Right kidney (tissue), 1 donor: ENCODE measurements at regions not wholly inside any gene's neighbourhood (a gene's known extent, or its start where the extent isn't known, plus 50 kb on each side); places are given as distances from the start of the nearest gene placed in this dataset.
"Not testable (repeated sequence)": the region's sequence is repeated elsewhere in the genome, so short reads cannot be mapped to it uniquely, and the experiment has no call there.

Experiments
- DNase-seq: peaks from one replicate; pipeline ENCODE4 v3.0.0-alpha.2; 2016

GRCh38 chr5:135156715-135157404 lies 122.8 kb upstream of the PITX1 start:
- no peak for DNase-seq

DNA sequence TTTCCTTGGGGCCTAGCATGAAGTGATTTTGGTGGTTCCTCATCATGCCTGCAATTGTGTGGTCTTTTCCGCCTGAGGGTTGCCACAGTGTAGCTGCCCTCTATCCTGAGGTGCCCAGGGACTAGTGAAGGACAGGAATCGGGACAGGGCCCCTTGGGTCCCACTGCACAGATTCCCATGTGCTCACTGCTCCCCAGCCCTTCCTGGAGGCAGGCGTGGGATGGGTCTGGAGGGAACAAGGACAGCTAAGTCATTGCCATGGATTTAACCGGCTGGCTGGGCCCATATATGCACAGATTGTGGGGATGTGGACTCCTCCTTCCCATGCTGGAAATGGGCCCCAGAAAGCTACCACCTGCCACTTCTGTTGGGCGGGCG lies 122.3 kb upstream of the PITX1 start:
- DNase-seq, result no peak

- DNase-seq, result no peak
Measured at GRCh38 chr5:135155616-135156214, 121.7 kb upstream of the PITX1 start.

DNA sequence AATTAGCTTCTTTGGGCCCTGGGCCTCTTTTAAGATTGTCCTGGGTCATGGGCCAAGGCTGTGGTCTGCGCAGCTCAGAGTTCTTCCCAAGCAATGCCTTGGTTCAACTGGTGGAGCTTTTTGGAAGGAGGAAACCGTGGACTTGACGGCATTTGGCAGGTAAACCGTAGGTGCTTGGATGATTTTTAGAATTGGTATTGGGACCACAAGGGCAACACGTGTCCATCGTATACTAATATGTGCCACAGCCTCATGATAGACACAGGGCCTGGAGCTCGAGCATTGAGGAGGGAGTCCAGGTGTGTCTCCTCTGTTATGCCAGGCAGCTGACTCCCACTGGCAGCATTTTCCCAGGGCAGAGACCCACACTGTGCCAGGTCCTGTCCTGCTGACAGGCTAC lies 120.9 kb upstream of the PITX1 start:
- no peak for DNase-seq

- no peak for DNase-seq
Measured at GRCh38 chr5:135154197-135154596, 120.2 kb upstream of the PITX1 start.

DNA sequence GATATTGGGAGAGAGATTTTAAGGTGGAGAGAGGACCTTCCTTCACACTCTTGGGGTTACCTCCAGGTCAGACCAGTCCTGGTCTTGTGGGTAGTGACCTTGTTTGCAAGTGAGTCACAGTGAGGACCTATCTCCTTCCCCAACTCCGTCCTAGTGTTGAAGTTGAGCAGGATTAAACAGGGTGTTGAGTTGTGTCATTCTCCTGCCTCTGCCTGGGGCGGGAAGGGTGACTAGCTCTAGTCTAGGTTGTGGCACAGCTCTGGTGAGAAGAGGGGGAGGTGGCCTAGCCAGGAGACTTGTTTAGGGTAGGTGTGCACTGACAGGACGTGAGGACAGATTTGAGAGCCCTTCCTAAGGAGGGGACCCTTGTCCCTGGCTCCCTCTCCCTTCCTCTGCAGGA lies 119.6 kb upstream of the PITX1 start:
- no peak for DNase-seq

GRCh38 chr5:135153259-135153658 lies 119.2 kb upstream of the PITX1 start:
- no peak for DNase-seq

GRCh38 chr5:135151660-135152059 lies 117.6 kb upstream of the PITX1 start:
- not testable (repeated sequence) for DNase-seq

DNA sequence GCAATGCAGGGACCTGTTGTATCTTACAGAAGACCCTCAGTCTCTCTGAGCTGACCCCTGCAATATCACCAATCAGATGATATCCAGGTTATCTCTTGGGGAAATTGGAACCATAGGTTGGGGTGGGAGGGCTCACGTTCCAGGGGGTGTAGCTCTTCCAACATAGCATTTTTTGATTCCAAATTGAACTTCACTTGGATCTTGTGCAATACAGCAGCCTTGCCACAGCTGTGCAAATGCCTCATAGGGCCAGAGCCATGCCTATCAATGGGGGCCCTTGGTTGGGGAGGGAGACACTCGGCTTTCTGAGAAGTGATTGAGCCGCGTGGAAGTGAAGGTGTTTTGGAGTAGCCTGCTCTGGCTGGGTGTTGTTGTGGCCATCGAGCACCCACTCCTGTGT lies 117.2 kb upstream of the PITX1 start:
- DNase-seq, result no peak

GRCh38 chr5:135150767-135151166 lies 116.7 kb upstream of the PITX1 start:
- no peak for DNase-seq

GRCh38 chr5:135149956-135150723 lies 116.1 kb upstream of the PITX1 start:
- DNase-seq, result no peak

- DNase-seq, result no peak
Measured at GRCh38 chr5:135149229-135149955, 115.4 kb upstream of the PITX1 start.

DNA sequence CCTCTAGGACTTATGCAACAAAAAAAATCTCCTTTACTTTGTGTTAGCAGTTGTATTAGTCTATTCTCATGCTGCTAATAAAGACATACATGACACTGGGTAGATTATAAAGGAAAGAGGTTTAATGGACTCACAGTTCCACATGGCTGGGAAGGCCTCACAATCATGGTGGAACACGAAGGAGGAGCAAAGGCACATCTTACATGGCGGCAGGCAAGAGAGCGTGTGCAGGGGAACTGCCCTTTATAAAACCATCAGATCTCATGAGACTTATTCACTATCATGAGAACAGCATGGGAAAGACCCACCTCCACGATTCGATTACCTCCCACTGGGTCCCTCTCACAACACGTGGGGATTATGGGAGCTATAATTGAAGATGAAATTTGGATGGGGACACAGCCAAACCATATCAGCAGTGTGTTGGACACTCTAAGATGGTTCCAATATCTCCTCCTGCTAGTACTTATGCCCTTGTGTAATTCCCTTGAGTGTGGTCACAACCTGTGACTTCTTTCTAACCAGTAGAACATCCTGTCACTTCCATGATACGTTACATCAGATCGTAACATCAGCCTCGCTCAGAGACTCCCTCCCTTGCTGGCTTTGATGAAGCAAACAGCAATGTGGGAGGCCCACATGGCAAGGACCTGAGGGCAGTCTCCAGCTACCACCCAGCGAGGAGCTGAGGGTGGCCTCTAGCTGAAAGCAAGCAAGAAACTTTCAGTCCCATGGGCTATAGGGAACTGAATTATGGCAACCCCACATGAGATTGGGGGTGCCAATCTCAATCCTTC lies 113.5 kb upstream of the PITX1 start:
- DNase-seq, result no peak

DNA sequence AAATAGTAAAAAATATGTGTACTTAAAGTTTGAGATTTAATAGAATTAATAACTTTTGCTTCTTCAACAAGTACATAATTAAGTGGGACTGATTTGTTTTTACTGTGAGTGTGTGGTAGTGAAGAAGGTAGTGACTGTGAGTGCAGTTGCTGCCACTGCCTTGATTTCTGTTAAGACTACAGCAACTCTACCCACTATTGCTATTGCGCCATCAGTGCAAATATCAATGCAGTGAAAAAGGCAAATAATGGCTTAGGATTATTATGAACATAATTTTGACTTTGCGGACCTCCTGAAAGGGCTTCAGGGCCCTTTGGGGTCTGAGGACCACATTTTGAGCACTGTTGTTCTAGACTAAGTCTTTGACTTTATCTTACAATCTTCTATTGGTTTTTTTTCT lies 112.0 kb upstream of the PITX1 start:
- DNase-seq, result no peak

DNA sequence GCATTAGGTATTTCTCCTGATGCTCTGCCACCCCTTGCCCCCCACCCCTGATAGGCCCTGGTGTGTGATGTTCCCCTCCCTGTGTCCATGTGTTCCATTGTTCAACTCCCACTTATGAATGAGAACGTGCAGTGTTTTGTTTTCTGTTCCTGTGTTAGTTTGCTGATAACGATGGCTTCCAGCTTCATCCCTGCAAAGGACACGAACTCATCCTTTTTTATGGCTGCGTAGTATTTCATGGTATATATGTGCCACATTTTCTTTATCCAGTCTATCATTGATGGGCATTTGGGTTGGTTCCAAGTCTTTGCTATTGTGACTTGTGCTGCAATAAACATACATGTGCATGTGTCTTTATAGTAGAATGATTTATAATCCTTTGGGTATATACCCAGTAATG lies 109.7 kb upstream of the PITX1 start:
- DNase-seq, result not testable (repeated sequence)

- no peak for DNase-seq
Measured at GRCh38 chr5:135141303-135142268, 107.6 kb upstream of the PITX1 start.

DNA sequence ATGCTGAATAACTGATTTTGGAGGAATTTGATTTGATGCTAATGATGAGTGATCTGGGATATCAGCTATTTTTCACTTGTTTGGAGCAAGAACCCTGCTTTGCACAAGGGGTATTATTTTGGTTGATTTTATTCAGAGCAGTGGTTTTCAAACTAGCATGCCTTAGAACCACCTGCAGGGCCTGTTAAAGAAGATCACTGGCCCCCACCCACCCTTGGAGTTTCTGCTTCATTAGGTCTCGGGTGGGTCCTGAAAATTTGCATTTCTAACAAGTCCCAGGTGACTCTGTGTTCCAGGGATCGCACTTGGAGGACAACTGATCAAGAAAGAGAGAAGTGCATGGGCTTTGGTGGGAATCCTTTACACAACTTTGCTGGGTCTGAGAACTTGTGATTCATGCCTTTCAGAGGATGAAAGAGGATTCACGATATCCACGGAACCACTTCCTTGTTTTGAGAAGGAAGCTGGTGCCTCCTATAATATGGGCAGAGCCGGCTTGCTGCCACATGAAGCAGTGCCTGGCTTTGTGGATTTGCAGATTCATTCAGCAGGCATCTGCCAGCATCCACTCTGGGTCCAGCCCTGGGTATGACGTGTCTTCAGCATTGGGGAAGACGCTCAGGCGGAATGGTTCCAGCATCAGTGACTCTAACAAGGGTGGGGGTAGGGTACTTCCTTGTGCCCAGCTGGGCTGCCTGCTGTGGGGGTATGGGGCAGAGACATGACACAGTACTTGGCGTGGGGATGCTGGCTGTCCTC lies 106.6 kb upstream of the PITX1 start:
- DNase-seq, result no peak

GRCh38 chr5:135139381-135140134 lies 105.5 kb upstream of the PITX1 start:
- DNase-seq, result no peak

DNA sequence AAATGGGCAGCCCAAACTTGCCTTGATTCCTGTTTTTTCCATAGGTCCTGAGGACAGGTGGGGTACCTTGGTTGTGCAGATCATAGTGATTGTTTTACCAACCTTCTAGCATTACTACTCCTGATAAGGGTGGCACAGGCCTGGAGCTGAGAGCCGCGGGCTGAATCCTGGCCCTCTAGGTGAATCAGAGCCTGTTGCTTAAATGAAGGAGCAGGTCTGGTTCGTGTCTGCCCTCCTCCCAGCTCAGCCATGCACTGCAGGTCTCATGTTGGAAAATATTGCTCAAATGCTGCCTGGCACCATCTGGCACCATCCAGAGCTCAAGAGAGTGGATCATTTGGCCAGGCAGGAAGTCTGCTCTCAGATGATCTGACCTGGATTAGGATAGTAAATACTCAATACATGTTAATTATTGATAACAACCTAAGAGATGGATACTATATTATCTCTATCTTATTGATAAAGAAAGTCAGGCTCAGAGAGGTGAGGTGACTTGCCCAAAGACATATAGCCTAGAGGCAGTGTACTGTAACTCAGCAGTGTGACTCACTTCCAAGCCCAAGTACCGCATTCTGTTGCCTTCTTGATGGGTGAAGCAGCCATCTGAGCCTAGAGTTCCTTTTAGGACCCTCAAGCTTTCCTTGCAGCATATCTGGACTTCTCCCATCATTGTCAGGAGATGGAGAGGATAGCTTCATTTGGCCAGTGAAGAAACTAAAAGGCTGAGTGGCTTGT lies 104.3 kb upstream of the PITX1 start:
- DNase-seq, result no peak
